K562 (cell line): ENCODE measurements at regions not wholly inside any gene's neighbourhood (a gene's known extent, or its start where the extent isn't known, plus 50 kb on each side); places are given as distances from the start of the nearest gene placed in this dataset.

Source experiments
- FOS ChIP-seq: IDR thresholded peaks from 3 replicates; pipeline ENCODE4 v1.6.1; 2011; ENCODE audit not compliant: insufficient read length; ENCODE audit errors: extremely low read depth
- HDAC8 ChIP-seq: fragments of 450-650 bp; IDR thresholded peaks from 2 replicates; pipeline ENCODE4 v1.6.1; 2016; ENCODE audit warnings: mild to moderate bottlenecking, missing genetic modification characterization, moderate library complexity, missing compliant biosample characterization
- HMG20B ChIP-seq: fragments of 250-450 bp; sonication (Bioruptor Pico); IDR thresholded peaks from 2 replicates; pipeline ENCODE4 v1.5.0; 2021; ENCODE audit warnings: mild to moderate bottlenecking
- SAP30 ChIP-seq: fragments of 200-600 bp; sonication (generic); IDR thresholded peaks from 2 replicates; pipeline ENCODE4 v1.6.1; 2012; ENCODE audit warnings: borderline replicate concordance, low read depth, mild to moderate bottlenecking, moderate library complexity, low read length, control low read depth, inconsistent platforms; ENCODE audit not compliant: insufficient read depth, poor library complexity, severe bottlenecking
- SRSF9 ChIP-seq: fragments of 200-400 bp; formaldehyde crosslinking; IDR thresholded peaks from 2 replicates; pipeline ENCODE4 v1.6.1; 2017; ENCODE audit warnings: low read depth, low read length, borderline replicate concordance
- USF1 ChIP-seq: sonication (generic); formaldehyde crosslinking; IDR thresholded peaks from 2 replicates; pipeline ENCODE4 v1.9.0; 2022; ENCODE audit warnings: mild to moderate bottlenecking, missing genetic modification reagents
- ZNF639 ChIP-seq, 2 experiments: fragments of 200-800 bp in 1 of 2; sonication (Bioruptor generic) in 1 of 2; sonication (generic) in 1 of 2; formaldehyde crosslinking in 1 of 2; IDR thresholded peaks in 1 of 2; conservative IDR thresholded peaks in 1 of 2; 2 replicates each; pipeline versions ENCODE4 v1.5.0 to v1.6.1; 2016 to 2020; ENCODE audit warnings: missing compliant biosample characterization in 1 of 2, missing genetic modification characterization in 1 of 2, missing genetic modification reagents in 1 of 2
- ZNF644 ChIP-seq: fragments of 200-800 bp; sonication (Bioruptor generic); IDR thresholded peaks from 2 replicates; pipeline ENCODE4 v1.6.1; 2016; ENCODE audit warnings: low read depth, missing genetic modification characterization, missing compliant biosample characterization
- ZNF695 ChIP-seq: fragments of 450-650 bp; formaldehyde crosslinking; IDR thresholded peaks from 2 replicates; pipeline ENCODE4 v1.4.0; 2020; ENCODE audit warnings: mild to moderate bottlenecking, moderate library complexity
- TF ChIP-seq, protein P1 (sequence below), 2 experiments: fragments of 450-650 bp in 1 of 2; sonication (generic) in 1 of 2; formaldehyde crosslinking in 1 of 2; IDR thresholded peaks; 2 replicates each; pipeline versions ENCODE4 v1.7.1 to v1.9.0; 2016 to 2022; ENCODE audit warnings: inconsistent platforms in 1 of 2, mild to moderate bottlenecking in 1 of 2, missing genetic modification reagents in 1 of 2
- TF ChIP-seq, protein P2 (sequence below): fragments of 450-650 bp; IDR thresholded peaks from 2 replicates; pipeline ENCODE4 v1.6.1; 2016; ENCODE audit warnings: borderline replicate concordance

GRCh38 chr7:106166651-106167342 lies 54.7 kb upstream of the SYPL1 start (continued):
- TF ChIP-seq, protein P1, sequence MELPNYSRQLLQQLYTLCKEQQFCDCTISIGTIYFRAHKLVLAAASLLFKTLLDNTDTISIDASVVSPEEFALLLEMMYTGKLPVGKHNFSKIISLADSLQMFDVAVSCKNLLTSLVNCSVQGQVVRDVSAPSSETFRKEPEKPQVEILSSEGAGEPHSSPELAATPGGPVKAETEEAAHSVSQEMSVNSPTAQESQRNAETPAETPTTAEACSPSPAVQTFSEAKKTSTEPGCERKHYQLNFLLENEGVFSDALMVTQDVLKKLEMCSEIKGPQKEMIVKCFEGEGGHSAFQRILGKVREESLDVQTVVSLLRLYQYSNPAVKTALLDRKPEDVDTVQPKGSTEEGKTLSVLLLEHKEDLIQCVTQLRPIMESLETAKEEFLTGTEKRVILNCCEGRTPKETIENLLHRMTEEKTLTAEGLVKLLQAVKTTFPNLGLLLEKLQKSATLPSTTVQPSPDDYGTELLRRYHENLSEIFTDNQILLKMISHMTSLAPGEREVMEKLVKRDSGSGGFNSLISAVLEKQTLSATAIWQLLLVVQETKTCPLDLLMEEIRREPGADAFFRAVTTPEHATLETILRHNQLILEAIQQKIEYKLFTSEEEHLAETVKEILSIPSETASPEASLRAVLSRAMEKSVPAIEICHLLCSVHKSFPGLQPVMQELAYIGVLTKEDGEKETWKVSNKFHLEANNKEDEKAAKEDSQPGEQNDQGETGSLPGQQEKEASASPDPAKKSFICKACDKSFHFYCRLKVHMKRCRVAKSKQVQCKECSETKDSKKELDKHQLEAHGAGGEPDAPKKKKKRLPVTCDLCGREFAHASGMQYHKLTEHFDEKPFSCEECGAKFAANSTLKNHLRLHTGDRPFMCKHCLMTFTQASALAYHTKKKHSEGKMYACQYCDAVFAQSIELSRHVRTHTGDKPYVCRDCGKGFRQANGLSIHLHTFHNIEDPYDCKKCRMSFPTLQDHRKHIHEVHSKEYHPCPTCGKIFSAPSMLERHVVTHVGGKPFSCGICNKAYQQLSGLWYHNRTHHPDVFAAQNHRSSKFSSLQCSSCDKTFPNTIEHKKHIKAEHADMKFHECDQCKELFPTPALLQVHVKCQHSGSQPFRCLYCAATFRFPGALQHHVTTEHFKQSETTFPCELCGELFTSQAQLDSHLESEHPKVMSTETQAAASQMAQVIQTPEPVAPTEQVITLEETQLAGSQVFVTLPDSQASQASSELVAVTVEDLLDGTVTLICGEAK (IDR thresholded peaks at IDR 0.05) = no peak
- TF ChIP-seq, protein P1 (CRISPR knock-in tag; IDR thresholded peaks at IDR 0.05) = no peak
- TF ChIP-seq HMG20B (CRISPR knock-in tag) (no peak), SRSF9 (no peak), FOS (no peak), ZNF639 (CRISPR knock-in tag; conservative IDR thresholded peaks at IDR 0.05 in 1 of 2, IDR thresholded peaks at IDR 0.05 in 1 of 2) (no peak), SAP30 (no peak), HDAC8 (tag) (no peak), ZNF644 (tag) (no peak), USF1 (CRISPR knock-in tag) (no peak), ZNF695 (no peak)
- TF ChIP-seq, protein P2, sequence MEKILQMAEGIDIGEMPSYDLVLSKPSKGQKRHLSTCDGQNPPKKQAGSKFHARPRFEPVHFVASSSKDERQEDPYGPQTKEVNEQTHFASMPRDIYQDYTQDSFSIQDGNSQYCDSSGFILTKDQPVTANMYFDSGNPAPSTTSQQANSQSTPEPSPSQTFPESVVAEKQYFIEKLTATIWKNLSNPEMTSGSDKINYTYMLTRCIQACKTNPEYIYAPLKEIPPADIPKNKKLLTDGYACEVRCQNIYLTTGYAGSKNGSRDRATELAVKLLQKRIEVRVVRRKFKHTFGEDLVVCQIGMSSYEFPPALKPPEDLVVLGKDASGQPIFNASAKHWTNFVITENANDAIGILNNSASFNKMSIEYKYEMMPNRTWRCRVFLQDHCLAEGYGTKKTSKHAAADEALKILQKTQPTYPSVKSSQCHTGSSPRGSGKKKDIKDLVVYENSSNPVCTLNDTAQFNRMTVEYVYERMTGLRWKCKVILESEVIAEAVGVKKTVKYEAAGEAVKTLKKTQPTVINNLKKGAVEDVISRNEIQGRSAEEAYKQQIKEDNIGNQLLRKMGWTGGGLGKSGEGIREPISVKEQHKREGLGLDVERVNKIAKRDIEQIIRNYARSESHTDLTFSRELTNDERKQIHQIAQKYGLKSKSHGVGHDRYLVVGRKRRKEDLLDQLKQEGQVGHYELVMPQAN = no peak
